ENCODE measurements at regions not wholly inside any gene's neighbourhood (a gene's known extent, or its start where the extent isn't known, plus 50 kb on each side); places are given as distances from the start of the nearest gene placed in this dataset.

DNA sequence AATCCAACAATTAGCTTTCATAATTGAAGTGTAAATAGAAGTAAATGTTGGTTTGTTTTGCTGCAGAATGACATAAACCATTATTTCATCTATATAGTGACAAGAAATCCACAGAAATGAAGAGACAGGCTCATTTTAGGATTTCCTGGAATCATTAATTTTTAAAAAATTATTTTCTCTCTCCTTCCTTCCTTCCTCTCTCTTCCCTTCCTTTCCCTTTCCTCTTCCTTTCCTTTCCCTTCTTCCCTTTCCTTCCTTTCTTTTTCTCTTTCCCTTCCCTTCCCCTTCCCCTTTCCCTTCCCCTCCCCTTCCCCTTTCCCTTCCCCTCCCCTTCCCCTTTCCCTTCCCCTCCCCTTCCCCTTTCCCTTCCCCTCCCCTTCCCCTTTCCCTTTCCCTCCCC, 51.2 kb upstream of the KMT2C start:
- Histone ChIP-seq H3K4me3 (no peak overlapping the region), H3K27ac (no peak overlapping the region), H3K9me3 (no peaks in the 10 kb centered on the region), H3K27me3 (no peaks in the 10 kb centered on the region), H3K4me1 (no peaks in the 10 kb centered on the region), H3K36me3 (no peaks in the 10 kb centered on the region)
- no peak for DNase-seq
- intact Hi-C loops (cut with DNase I; ENCODE audit: low total_unique reads): no loop called here
- TF ChIP-seq POLR2A (IDR thresholded peaks at IDR 0.05): no peak
- TF ChIP-seq, protein P1, sequence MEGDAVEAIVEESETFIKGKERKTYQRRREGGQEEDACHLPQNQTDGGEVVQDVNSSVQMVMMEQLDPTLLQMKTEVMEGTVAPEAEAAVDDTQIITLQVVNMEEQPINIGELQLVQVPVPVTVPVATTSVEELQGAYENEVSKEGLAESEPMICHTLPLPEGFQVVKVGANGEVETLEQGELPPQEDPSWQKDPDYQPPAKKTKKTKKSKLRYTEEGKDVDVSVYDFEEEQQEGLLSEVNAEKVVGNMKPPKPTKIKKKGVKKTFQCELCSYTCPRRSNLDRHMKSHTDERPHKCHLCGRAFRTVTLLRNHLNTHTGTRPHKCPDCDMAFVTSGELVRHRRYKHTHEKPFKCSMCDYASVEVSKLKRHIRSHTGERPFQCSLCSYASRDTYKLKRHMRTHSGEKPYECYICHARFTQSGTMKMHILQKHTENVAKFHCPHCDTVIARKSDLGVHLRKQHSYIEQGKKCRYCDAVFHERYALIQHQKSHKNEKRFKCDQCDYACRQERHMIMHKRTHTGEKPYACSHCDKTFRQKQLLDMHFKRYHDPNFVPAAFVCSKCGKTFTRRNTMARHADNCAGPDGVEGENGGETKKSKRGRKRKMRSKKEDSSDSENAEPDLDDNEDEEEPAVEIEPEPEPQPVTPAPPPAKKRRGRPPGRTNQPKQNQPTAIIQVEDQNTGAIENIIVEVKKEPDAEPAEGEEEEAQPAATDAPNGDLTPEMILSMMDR (IDR thresholded peaks at IDR 0.05): no peak

DNA sequence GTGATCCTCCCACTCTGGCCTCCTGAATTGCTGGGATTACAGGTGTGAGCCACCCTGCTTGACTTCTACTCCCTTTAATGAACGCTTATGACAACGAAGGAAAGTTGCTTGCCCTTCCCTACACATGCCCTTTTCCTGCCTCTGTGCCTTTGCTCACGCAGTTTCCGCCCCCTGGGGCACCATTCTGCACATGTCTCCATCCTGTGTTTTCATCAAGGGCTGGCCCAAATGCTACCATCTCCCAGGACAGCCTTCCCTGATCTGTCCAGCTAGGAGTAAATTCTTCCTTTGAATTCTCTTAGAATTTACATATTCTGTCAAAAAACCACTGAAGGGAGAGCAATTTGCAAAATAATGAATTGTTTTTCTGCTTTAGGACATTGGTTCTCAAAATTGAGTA, 50.0 kb upstream of the KMT2C start:
- Histone ChIP-seq H3K27me3 (no peaks in the 10 kb centered on the region), H3K27ac (no peak overlapping the region), H3K4me1 (no peaks in the 10 kb centered on the region), H3K9me3 (no peaks in the 10 kb centered on the region), H3K36me3 (no peaks in the 10 kb centered on the region), H3K4me3 (no peak overlapping the region)
- intact Hi-C loops (cut with DNase I; ENCODE audit: low total_unique reads): no loop called here
- TF ChIP-seq, protein P1 (IDR thresholded peaks at IDR 0.05): no peak
- no peak for TF ChIP-seq POLR2A (IDR thresholded peaks at IDR 0.05)
- DNase-seq: no peak

Data from uterus (tissue), 3 donors.